GM19395 (cell line): ENCODE measurements at regions not wholly inside any gene's neighbourhood (a gene's known extent, or its start where the extent isn't known, plus 50 kb on each side); places are given as distances from the start of the nearest gene placed in this dataset.
A peak's percentile ranks its signal among the peaks of the same experiment; 100 is the strongest.
"Not testable (repeated sequence)": the region's sequence is repeated elsewhere in the genome, so short reads cannot be mapped to it uniquely, and the experiment has no call there.

Source experiments
- ATAC-seq: cut with Tn5 transposase; IDR thresholded peaks from one replicate; pipeline ENCODE4 v1.9.1; 2021; ENCODE audit warnings: mild to moderate bottlenecking, moderate library complexity; ENCODE audit not compliant: unreplicated experiment

DNA sequence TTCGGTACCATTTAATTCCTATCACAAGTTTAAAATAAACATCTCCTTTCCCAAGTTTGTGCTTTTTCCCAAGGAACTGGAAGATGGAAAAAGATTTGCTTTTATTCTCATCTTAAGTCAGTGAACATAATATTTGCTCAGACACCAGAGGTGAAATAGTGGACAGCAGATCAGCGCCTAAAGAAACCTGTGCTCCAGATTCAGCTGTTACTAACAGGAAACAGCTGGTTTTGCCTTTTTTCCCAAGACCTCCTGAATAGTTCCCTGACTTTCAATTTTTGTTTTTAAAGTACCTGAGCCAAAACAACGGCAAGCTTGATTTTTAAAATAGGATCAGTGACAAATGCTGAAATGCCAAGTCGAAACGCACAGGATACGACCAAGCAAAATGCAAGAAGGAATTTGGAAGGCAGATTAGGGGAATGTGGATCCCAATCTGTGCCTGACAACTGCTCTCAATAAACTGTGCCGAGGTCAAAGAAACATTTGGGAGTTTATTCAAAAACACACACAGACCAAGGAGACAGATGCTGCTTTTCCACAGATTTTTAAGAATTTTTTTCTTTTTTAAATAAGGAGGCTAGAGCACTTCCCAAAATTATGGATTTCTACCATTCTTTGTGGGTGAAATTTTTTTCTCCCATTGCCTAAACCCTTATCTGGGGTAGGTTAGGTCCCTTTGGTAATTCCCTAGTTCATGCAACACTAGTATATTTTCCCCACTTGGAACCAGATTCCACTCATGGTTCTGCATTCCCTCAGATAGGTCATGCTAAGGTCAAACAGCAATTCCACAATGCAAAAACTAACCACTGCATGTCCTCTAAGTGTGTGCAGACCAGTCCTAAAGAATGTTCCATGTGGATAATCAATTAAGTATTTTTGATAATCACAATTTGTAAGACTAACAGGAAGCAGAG lies 121.5 kb upstream of the PDE1A start:
- ATAC-seq = no peak

DNA sequence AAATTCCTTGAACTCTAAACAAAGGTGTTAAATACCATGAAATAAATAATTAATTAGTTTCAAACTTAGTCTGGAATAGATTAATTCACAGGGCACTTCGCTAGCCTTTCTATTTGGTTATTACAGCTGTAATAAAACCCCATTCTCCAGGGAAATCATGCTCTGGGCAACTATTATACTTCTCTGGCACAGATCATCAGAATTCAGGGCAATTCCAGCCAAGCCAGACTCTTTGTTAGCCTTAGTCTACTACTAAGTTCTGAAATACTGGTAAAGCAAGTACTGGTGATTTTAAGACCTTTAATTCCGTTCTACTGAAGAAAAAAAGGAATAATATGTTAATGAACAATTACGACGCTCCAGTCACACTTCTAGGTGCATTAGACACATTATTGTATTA lies 123.4 kb upstream of the PDE1A start:
- ATAC-seq = no peak

DNA sequence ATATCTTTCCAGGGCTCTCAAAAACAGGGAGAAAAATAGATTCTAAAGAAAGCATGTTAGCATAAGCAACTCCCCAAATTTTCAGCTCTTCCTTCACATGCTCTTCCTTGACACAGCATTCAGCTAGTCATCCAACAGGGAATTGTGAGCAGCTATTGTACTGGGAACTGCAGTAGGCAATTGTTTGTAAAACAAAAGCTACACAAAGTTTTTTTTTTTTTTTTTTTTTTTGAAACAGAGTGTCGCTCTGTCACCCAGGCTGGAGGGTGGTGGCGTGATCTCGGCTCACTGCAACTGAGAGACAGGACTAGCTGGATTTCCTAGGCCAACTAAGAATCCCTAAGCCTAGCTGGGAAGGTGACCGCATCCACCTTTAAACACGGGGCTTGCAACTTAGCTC lies 125.4 kb upstream of the PDE1A start:
- ATAC-seq = not testable (repeated sequence)

DNA sequence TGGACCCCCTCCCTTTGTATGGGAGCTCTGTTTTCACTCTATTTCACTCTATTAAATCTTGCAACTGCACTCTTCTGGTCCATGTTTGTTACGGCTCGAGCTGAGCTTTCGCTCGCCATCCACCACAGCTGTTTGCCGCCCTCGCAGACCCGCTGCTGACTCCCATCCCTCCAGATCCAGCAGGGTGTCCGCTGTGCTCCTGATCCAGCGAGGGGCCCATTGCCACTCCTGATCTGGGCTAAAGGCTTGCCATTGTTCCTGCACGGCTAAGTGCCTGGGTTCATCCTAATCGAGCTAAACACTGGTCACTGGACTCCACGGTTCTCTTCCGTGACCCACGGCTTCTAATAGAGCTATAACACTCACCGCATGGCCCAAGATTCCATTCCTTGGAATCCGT lies 125.9 kb upstream of the PDE1A start:
- not testable (repeated sequence) for ATAC-seq

DNA sequence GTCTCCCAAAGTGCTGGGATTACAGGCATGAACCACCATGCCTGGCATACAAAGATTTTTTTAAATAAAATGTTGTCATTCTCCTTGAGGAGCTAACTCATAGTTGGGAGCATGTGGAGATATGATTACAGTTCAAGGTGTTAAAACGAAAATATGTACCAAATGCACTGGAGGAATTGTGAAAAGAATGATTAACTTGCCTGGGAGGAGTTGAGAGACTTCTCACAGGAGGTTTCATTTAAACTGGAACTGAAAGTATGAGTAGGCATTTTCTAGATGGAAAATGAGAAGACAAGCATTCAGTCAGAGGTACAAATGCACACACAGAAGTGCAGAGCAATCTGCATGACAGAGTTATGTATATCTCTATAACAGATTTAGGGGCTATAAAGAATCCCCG lies 126.6 kb upstream of the PDE1A start:
- peak; percentile 100 for ATAC-seq

DNA sequence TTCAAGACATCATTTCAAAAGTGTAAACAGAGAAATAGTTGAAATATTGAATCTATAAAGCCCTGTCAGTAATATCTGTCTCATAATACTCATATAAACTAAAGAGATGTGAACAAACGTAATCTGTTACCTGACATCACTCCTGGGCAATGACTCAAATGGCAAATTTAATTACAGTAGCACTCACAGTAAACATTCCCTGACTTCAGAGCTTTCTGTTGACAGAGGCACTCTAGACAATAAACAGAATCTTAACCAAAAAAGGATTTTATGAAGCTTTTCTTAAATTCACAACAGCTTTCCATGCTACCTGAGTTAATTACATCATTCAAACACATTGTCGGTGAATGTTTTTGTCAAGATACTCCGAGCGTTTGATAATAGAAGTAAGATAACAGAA lies 128.1 kb upstream of the PDE1A start:
- ATAC-seq = no peak

DNA sequence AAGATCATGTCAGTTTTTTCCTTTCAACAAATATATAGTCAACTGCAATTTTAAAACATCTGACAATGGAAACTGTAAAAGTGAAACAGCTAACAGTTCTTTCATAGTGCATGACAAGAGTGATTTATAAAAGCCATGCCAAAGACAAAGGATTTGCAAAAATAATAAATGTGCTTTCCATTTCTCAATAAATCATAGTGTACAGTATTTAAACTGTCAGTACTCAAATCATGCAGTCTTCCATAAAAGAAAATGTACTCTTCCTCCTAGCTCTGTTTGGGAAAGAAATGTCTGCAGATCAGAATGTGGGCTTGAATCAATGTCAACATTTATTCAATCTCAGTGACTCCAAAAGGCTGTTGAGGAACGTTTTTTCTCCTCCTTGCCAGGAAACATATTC lies 131.7 kb upstream of the PDE1A start:
- no peak for ATAC-seq

DNA sequence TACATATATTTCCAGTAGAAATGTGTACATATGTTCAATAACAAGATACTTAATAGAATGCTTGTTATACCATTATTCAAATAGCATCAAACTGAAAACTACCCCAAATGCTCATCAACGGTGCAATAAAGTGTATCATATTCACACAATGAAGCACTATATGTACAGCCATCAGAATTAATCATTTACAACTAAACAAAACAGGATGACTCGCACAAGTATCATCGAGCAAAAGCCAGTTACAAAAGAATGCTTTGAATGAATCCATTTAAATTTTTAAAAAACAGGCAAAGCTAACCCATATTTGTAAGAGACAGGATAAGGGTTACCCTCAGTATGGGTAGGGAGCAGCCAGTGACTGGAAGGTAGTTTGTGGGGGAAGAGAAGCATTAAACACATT lies 132.8 kb upstream of the PDE1A start:
- ATAC-seq = no peak

DNA sequence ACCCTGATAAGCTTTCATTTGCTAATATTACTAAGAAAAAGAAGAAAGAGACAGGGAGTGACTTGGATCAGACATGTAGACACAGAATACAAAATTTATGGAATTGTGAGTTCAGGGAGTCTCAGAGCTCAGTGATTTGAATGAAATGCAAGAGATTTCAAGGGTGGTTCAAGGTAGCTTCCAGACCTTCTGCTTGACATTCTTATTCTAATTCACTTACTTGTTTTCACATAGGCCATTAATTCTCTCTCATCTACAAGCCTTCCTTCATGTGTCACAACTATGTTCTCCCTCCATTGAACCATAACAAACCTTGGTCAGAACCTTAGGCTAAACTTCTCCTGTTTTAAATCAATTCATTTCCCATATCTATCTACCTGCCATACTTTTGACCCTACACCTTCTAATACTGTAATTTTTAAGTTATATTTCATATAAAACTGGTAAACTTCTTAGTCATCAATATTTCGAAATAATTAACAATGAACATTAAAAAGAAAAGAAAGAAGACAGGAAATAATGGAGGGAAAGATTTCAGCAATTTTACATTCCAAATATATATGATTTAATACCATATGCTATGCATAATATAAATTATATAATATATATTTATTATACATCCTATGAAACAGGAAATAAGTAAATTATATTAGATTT lies 139.2 kb upstream of the PDE1A start:
- ATAC-seq = no peak

DNA sequence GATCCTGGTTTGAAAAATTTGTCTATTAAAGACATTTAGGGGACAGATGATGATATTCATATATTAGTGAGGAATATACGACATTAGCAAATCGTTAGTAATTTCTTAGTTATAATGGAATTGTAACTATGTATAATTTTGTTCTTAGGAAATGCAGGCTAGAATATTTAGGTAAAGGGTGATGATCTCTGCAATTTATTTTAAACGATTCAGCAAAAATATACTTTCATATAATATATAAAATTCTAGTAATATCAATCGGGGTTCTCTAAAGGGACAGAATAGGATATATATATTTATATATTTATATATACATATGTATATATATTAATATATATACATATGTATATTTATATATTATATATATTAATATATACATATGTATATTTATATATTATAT lies 142.5 kb upstream of the DNAJC10 start:
- no peak for ATAC-seq

DNA sequence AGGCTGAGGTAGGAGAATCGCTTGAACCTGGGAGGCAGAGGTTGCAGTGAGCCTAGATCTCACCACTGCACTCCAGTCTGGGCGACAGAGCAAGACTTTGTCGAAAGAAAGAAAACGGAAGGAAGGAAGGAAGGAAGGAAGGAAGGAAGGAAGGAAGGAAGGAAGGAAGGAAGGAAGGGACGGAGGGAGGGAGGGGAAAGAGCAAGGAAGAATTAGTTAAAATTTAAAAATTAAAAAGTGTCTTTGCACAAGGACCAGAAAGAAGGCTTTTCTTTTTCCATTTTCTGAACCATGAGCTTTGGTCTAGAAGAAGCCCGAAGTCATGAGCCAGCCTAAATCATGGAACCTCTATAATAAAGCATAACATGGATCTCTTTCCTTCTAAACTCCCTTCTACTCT lies 138.2 kb upstream of the DNAJC10 start:
- ATAC-seq = no peak

DNA sequence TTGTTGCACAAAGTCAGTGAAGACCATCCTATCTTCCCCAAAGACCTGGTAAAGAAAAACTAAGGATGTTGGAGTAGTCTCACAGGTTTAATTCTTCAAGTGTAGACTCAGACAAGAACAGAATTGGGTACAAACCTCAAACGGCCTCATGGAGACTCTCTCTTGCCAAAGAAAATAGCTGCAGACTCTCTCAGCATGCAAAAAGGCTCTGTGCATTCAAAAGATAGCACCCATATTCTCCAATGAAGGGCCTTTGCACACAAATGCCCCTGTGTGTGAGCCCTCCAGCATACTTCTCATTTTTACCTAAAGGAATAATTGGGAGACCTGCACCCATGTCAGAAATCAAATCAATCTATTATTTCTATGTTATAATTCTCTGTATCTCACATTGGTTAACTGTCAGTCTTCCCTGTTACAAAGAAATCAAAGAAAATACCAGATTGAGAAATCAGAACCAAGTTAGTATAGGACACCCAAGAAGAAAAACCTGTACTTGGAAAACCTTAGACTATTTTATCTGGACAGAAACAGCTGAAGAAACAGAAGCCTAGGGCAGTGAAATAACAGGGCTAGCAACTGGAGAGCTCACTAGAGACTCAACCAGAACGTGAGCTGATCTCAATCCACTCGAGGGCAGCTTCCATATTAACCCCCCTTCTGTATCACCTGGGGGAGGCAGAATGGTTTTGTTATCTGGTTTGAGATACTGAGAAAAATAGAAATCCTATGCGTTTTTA lies 134.7 kb upstream of the DNAJC10 start:
- no peak for ATAC-seq

DNA sequence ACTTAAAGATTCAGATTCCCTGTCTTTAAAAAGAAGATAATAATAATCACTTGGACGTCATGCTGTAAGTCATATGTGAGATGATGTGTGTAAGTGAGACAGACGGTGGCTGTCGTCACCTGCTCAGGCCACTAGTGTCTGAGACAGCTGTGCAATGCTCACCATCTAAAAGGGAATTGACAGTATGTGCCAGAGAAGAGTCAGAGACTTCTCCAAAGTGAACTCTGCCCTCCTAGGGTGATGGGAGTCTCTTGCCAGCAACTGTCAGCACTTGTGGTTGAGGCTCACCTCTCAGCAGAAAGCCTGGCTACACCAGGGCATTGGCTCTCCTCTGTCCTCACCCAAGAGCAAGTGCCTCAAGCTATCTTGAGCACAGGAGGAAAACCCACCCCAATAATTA lies 131.6 kb upstream of the DNAJC10 start:
- no peak for ATAC-seq

DNA sequence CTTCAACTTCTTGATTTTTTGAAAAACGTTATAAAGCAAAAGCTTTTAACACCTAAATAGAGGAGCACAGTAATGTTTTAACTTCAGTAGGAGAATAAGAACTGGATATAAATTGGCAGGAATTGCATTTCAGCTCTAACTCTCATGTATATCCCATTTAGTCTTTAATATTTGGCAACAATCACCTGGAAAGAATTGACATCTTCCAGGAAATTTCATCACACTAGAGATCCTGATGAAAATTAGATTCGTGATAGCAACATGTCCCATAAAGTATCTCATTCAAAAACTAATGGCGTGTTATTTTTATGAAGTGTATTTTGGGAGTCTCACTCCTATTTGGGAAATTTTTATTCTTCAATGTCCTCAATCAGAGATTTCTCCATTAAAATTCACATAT lies 131.1 kb upstream of the DNAJC10 start:
- no peak for ATAC-seq

DNA sequence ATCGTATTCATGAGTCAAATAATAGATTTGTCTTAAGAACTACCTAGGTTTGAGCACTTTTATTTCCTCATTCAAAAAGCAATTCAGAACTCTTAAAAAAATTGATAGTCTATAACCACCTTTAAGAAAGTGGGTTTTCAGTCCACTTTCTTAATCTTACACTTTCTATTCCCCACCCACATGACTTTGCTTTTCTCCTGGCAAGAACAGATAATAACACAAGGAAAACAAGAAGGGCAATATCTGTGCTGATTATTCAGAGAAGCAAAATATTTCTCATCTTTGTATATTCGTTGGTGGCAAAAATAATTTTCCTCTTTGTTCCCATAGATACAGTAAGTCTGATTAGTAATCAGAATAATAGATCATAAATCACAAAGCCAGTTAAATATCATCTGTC lies 130.6 kb upstream of the DNAJC10 start:
- no peak for ATAC-seq

DNA sequence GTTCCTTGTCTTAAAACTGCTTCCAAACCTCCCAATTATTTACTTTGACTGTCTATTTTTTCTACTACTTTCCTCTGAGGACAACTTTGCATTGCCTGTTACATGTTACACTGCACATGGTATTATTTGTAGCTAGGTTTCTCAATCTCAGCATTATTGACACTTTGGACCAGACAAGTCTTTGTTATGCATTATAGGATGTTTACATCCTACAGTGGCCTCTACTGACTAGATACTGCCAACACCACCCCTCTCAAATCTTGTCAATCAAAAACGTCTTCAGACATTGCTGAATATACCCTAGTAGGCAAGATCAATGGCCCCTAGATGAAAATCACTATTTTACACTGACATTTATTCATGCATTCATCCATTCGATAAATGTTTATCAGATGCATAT lies 129.6 kb upstream of the DNAJC10 start:
- no peak for ATAC-seq

DNA sequence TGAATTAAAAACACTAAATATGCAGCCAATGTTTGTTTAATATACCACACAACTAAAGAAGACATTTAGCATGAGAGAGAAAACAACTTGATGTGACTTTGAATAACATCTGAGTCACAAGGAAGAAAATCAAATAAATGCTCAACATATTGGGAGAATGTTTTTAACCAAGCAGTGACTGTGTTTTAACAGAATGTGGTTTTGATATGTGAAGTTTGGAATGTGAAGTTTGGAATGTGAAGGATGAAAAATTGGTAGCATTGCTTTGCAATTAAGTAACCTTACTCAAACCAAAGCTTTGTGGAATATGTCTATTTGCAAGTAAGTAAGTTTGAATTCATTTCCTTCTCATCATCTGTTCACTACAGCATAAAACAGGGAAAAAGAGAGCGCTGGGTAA lies 128.2 kb upstream of the DNAJC10 start:
- no peak for ATAC-seq

DNA sequence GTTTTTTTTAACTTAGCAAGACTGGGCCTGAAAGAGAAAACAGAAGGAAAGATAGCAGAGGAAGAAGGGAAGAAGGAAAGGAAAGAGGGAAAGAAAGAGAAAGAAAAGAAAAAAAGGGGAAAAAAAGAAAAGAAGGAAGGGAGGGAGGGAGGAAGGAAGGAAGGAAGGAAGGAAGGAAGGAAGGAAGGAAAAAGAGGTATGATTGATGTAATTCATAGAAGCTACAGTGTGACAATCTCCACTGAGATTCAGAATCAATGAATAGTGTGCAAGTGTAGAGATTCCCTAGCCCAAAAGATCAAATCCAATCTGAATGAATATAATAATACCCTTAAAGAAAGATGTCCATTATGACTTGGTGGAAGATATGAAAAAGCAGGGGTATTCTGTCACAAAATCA lies 126.9 kb upstream of the DNAJC10 start:
- ATAC-seq = no peak

DNA sequence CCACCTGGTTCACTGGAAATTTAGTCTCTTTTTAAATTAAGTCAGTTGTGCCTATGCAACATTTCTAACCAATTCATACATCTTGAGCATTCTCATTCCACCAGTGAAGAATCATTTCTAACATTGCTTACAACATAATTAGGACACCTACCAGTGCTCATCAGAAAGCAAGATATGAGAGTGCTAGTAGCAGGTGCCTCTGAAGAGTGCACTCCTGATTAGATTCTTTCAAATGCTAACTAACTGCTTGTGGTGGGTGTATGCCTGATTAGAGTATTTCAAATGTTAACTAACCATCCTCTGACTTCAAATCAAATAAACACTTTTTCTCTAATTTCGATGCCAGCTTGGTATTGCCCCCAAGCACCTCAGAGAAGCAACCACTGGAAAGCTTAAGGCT lies 124.3 kb upstream of the DNAJC10 start:
- no peak for ATAC-seq

DNA sequence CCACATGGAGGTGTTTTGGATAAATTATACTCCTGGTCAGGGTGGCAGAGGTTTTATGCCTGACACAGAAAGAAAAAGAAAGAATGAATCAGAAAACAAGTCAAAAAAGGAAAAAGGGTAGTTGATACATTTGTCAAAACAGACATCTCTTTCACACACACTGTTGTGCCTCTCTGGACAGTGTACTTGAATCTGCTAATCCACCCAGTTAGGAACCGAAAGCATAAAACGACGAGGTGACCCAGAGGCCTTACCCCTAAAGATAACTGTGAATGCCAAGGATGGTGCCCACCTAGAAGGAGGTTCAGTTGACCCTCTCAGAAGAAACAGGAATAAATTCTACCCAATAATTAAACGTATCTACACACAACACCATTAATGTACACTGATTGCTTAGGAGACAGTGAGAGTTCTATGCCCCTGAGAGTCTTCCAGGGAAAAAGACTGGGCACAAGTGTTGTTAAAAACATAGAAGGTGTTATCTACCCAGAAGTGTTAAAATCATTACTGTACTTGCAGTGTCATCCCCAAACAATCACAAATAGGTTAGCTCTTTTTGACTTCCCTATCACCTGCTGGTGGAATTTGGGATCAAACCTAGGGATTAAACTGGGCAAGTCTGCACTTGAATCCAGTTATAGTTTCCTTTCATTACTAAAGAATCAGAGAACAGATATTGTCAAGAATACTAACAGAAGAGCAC lies 123.2 kb upstream of the DNAJC10 start:
- ATAC-seq = no peak

DNA sequence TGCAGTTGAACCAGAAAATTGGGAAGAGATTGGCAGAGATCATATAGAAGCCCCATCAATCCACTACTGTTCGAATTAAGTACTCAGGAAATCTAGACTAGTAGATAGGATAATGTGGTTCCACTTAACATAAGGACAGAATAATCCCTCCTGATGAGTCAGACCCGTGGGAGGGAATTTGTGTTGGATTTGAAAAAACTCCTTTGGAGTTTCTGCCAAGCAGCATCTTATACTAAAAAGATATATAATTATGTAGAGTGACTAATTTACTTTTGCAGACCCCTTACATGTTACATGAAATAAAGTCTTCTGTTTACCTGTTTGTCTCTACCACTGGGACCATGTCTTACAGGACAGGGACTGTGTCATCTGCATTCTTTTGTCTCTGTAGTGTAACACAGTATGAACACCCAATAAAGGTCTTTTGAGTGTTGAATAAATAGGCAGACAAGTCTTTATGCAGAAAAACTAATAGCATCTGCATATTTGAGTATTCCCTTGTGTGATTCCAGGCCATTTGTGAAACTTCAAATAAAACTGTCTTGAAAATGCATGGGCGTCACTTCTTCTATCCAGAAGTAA lies 122.6 kb upstream of the DNAJC10 start:
- no peak for ATAC-seq
